Nephron (organoid): ENCODE measurements at regions not wholly inside any gene's neighbourhood (a gene's known extent, or its start where the extent isn't known, plus 50 kb on each side); places are given as distances from the start of the nearest gene placed in this dataset.

ENCODE experiments used
- H3K27ac Mint-ChIP-seq, 3 experiments: 2 replicates each; pipeline ENCODE4 v1.8.0; 2020; ENCODE audit warnings: mixed read lengths in 3 of 3, mild to moderate bottlenecking in 2 of 3, moderate library complexity in 1 of 3
- H3K27me3 Mint-ChIP-seq: 2 replicates; pipeline ENCODE4 v1.8.0; 2021; ENCODE audit warnings: low read depth, mild to moderate bottlenecking, moderate library complexity, mixed read lengths
- H3K36me3 Mint-ChIP-seq: 2 replicates; pipeline ENCODE4 v1.8.0; 2020; ENCODE audit warnings: low read depth, mixed read lengths
- H3K4me1 Mint-ChIP-seq: 2 replicates; pipeline ENCODE4 v1.8.0; 2020; ENCODE audit warnings: mixed read lengths
- H3K4me3 Mint-ChIP-seq, 3 experiments: 2 replicates each; pipeline ENCODE4 v1.8.0; 2020; ENCODE audit warnings: mild to moderate bottlenecking in 3 of 3, mixed read lengths in 3 of 3, moderate library complexity in 2 of 3
- H3K9me3 Mint-ChIP-seq: 2 replicates; pipeline ENCODE4 v1.8.0; 2020; ENCODE audit warnings: mixed read lengths
- CTCF ChIP-seq, 3 experiments: fragments of 200-600 bp; sonication (generic); IDR thresholded peaks; one replicate each; pipeline ENCODE4 v1.5.0; 2021; ENCODE audit warnings: antibody characterized with exemption in 3 of 3; ENCODE audit not compliant: unreplicated experiment in 3 of 3

- Mint-ChIP-seq H3K4me3 (no peak overlapping the region), H3K27me3 (peaks cover 52% of the 10 kb centered on the region), H3K27ac (no peak overlapping the region), H3K36me3 (no peaks in the 10 kb centered on the region), H3K4me1 (no peaks in the 10 kb centered on the region), H3K9me3 (no peaks in the 10 kb centered on the region)
- TF ChIP-seq CTCF (IDR thresholded peaks at IDR 0.05; ENCODE audit: unreplicated experiment in 3 of 3), result no peak
Measured at GRCh38 chr10:131548176-131548575, 236.7 kb upstream of the TCERG1L start.

- no peak for TF ChIP-seq CTCF (IDR thresholded peaks at IDR 0.05; ENCODE audit: unreplicated experiment in 3 of 3)
- Mint-ChIP-seq H3K4me1 (no peaks in the 10 kb centered on the region), H3K27me3 (peaks cover 44% of the 10 kb centered on the region), H3K36me3 (no peaks in the 10 kb centered on the region), H3K4me3 (no peak overlapping the region), H3K27ac (no peak overlapping the region), H3K9me3 (no peaks in the 10 kb centered on the region)
Measured at GRCh38 chr10:131549116-131549515, 237.6 kb upstream of the TCERG1L start.

GRCh38 chr10:131553121-131553520 lies 241.6 kb upstream of the TCERG1L start:
- Mint-ChIP-seq H3K27me3 (peaks cover 46% of the 10 kb centered on the region), H3K36me3 (no peaks in the 10 kb centered on the region), H3K9me3 (no peaks in the 10 kb centered on the region), H3K4me1 (no peaks in the 10 kb centered on the region), H3K27ac (no peak overlapping the region), H3K4me3 (no peak overlapping the region)
- TF ChIP-seq CTCF (IDR thresholded peaks at IDR 0.05; ENCODE audit: unreplicated experiment in 3 of 3), result no peak

- Mint-ChIP-seq H3K4me1 (no peaks in the 10 kb centered on the region), H3K27me3 (peaks cover 48% of the 10 kb centered on the region), H3K4me3 (no peak overlapping the region), H3K27ac (no peak overlapping the region), H3K9me3 (no peaks in the 10 kb centered on the region), H3K36me3 (no peaks in the 10 kb centered on the region)
- TF ChIP-seq CTCF (IDR thresholded peaks at IDR 0.05; ENCODE audit: unreplicated experiment in 3 of 3), result no peak
Measured at GRCh38 chr10:131553581-131553980, 242.1 kb upstream of the TCERG1L start.

- H3K9me3 Mint-ChIP-seq, result no peaks in the 10 kb centered on the region
- no peak overlapping the region for H3K4me3 Mint-ChIP-seq
- H3K36me3 Mint-ChIP-seq, result no peaks in the 10 kb centered on the region
- no peaks in the 10 kb centered on the region for H3K4me1 Mint-ChIP-seq
- no peak overlapping the region for H3K27ac Mint-ChIP-seq
- H3K27me3 Mint-ChIP-seq, result peaks cover 44% of the 10 kb centered on the region
- no peak for TF ChIP-seq CTCF (IDR thresholded peaks at IDR 0.05; ENCODE audit: unreplicated experiment in 3 of 3)
Measured at GRCh38 chr10:131554821-131555220, 243.3 kb upstream of the TCERG1L start.

GRCh38 chr10:131555406-131555805 lies 243.9 kb upstream of the TCERG1L start:
- H3K27ac Mint-ChIP-seq, result no peak overlapping the region
- H3K4me1 Mint-ChIP-seq, result no peaks in the 10 kb centered on the region

More at GRCh38 chr10:131555406-131555805, 243.9 kb upstream of the TCERG1L start:
- no peak overlapping the region for H3K4me3 Mint-ChIP-seq
- H3K9me3 Mint-ChIP-seq, result no peaks in the 10 kb centered on the region
- no peaks in the 10 kb centered on the region for H3K36me3 Mint-ChIP-seq
- TF ChIP-seq CTCF (IDR thresholded peaks at IDR 0.05; ENCODE audit: unreplicated experiment in 3 of 3), result no peak
- peaks cover 49% of the 10 kb centered on the region for H3K27me3 Mint-ChIP-seq
